Suprapubic skin (tissue), 4 donors: ENCODE measurements at regions not wholly inside any gene's neighbourhood (a gene's known extent, or its start where the extent isn't known, plus 50 kb on each side); places are given as distances from the start of the nearest gene placed in this dataset.

ENCODE experiments used
- DNase-seq, 2 donors: peaks; one replicate each; pipeline ENCODE4 v3.0.0-alpha.2; 2019; ENCODE audit warnings: low spot score in 2 of 2
- H3K27ac ChIP-seq: fragments of 200-600 bp; sonication (generic); one replicate; pipeline ENCODE4 v1.5.1; 2019
- H3K27me3 ChIP-seq: fragments of 200-600 bp; sonication (generic); one replicate; pipeline ENCODE4 v1.5.1; 2019
- H3K36me3 ChIP-seq: fragments of 200-600 bp; sonication (generic); one replicate; pipeline ENCODE4 v1.5.1; 2019
- H3K4me1 ChIP-seq: fragments of 200-600 bp; sonication (generic); one replicate; pipeline ENCODE4 v1.5.1; 2019
- H3K4me3 ChIP-seq: fragments of 200-600 bp; sonication (generic); one replicate; pipeline ENCODE4 v1.5.1; 2019; ENCODE audit warnings: mild to moderate bottlenecking
- H3K9me3 ChIP-seq: fragments of 200-600 bp; sonication (generic); one replicate; pipeline ENCODE4 v1.5.1; 2019
- EP300 ChIP-seq: sonication (generic); formaldehyde crosslinking; IDR thresholded peaks from one replicate; pipeline ENCODE4 v1.6.1; 2017; ENCODE audit warnings: antibody characterized with exemption
- POLR2A ChIP-seq, 2 donors: fragments of 450-650 bp; IDR thresholded peaks; one replicate each; pipeline ENCODE4 v1.6.1; 2017; ENCODE audit warnings: antibody characterized with exemption in 2 of 2, mild to moderate bottlenecking in 2 of 2, moderate library complexity in 2 of 2
- POLR2AphosphoS5 ChIP-seq, 3 donors: sonication (generic); formaldehyde crosslinking; IDR thresholded peaks; one replicate each; pipeline ENCODE4 v1.6.1; 2017; ENCODE audit warnings: antibody characterized with exemption in 3 of 3
- WGBS: methylation state at CpG from one replicate; pipeline ENCODE4 v1.1.5; 2018; 5-methylcytosine and 5-hydroxymethylcytosine counted together
- TF ChIP-seq, protein P1 (sequence below), 2 donors: fragments of 200-600 bp in 1 of 2; fragments of 450-650 bp in 1 of 2; sonication (generic) in 1 of 2; IDR thresholded peaks; one replicate each; pipeline ENCODE4 v1.5.1; 2016 to 2019; ENCODE audit warnings: antibody characterized with exemption in 2 of 2, mild to moderate bottlenecking in 1 of 2, moderate library complexity in 1 of 2

DNA sequence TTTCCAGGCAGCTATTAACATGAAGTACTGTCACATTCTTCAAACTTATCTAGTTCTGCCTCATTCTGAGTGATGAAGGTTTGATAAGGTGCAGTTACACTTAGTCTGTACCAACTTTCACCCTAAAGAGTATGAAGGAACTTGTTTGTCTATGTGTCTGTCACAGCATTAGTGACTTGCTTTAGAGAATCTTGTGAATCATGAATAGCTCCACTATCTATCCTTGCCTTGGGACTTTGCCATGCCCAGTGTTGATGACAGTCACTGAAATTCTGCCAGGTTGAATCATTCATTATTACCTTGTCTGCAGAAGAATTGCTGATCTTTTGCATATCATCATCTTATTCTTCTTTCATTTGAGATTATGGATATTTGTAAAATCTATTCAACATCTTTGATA, 50.9 kb upstream of the A1CF start:
- no peaks in the 10 kb centered on the region for H3K9me3 ChIP-seq
- TF ChIP-seq, protein P1, sequence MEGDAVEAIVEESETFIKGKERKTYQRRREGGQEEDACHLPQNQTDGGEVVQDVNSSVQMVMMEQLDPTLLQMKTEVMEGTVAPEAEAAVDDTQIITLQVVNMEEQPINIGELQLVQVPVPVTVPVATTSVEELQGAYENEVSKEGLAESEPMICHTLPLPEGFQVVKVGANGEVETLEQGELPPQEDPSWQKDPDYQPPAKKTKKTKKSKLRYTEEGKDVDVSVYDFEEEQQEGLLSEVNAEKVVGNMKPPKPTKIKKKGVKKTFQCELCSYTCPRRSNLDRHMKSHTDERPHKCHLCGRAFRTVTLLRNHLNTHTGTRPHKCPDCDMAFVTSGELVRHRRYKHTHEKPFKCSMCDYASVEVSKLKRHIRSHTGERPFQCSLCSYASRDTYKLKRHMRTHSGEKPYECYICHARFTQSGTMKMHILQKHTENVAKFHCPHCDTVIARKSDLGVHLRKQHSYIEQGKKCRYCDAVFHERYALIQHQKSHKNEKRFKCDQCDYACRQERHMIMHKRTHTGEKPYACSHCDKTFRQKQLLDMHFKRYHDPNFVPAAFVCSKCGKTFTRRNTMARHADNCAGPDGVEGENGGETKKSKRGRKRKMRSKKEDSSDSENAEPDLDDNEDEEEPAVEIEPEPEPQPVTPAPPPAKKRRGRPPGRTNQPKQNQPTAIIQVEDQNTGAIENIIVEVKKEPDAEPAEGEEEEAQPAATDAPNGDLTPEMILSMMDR (IDR thresholded peaks at IDR 0.05) = no peak
- TF ChIP-seq POLR2AphosphoS5 (IDR thresholded peaks at IDR 0.05) = no peak
- TF ChIP-seq POLR2A (IDR thresholded peaks at IDR 0.05) = no peak
- TF ChIP-seq EP300 = no peak
- H3K4me3 ChIP-seq = no peak overlapping the region
- DNase-seq = no peak
- no peaks in the 10 kb centered on the region for H3K36me3 ChIP-seq
- no peak overlapping the region for H3K27ac ChIP-seq
- H3K27me3 ChIP-seq = no peaks in the 10 kb centered on the region
- no peaks in the 10 kb centered on the region for H3K4me1 ChIP-seq

DNA sequence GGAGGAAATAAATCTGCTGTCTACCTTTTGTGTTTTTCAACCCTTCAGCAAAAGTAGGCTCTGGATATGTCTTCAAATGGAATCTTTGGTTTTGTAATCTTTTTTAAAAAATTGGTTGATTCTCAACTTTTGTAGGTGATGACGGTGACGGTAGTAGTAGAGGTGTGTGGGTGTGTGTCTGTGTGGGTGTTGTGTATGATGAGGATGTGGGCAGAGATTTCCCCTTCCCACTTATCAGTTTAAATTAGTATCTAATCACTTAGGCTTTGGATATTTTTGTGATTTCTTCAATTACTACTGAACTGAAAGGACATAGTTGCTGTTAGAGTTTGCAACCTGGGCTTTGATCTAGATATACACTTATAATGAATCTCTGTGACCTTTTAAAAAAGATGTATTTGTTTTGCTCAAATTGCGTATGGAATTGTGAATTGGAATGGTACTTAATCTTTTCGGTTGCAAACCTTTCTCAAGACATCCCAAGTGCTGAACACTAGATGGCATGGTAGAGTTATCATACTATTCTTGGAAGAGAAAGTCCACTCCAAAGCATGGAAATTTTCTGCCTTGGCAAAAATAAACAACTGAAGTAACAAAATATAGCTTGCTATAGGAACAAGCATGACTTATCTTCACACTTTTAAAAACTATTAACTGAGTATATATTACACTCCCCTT, 51.9 kb upstream of the A1CF start:
- no peaks in the 10 kb centered on the region for H3K36me3 ChIP-seq
- H3K4me3 ChIP-seq = no peak overlapping the region
- no peak for TF ChIP-seq POLR2A (IDR thresholded peaks at IDR 0.05)
- no peak for TF ChIP-seq POLR2AphosphoS5 (IDR thresholded peaks at IDR 0.05)
- no peak for DNase-seq
- WGBS = 25% methylated on average over 4 of the region's 4 CpGs
- no peaks in the 10 kb centered on the region for H3K4me1 ChIP-seq
- H3K27ac ChIP-seq = no peak overlapping the region
- no peaks in the 10 kb centered on the region for H3K9me3 ChIP-seq
- H3K27me3 ChIP-seq = no peaks in the 10 kb centered on the region

DNA sequence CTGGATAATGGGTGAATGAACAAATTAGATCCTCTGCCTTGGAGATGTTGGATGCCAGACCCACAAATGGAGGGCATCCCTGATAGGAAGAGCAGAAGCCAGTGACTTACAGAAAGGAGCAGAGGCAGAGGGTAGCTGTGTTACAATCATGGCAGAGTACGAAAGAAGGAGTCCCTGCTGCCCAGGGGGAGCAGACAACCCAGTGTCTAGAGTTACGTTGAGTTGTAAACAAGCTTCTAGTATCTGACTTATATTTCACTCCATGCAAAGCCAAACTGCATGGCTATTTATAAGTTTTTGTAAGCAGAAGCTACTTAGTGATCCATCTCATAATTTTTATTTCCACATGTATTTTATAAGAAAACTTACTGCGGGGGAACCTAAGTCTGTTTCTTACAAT, 56.2 kb upstream of the A1CF start:
- TF ChIP-seq, protein P1 (IDR thresholded peaks at IDR 0.05) = no peak
- TF ChIP-seq POLR2AphosphoS5 (IDR thresholded peaks at IDR 0.05) (no peak), POLR2A (IDR thresholded peaks at IDR 0.05) (no peak), EP300 (no peak)
- DNase-seq = no peak
- 90% methylated on average over 3 of the region's 3 CpGs for WGBS
- no peaks in the 10 kb centered on the region for H3K27me3 ChIP-seq
- no peaks in the 10 kb centered on the region for H3K4me1 ChIP-seq
- no peak overlapping the region for H3K4me3 ChIP-seq
- H3K9me3 ChIP-seq = no peaks in the 10 kb centered on the region
- no peaks in the 10 kb centered on the region for H3K36me3 ChIP-seq
- H3K27ac ChIP-seq = no peak overlapping the region

DNA sequence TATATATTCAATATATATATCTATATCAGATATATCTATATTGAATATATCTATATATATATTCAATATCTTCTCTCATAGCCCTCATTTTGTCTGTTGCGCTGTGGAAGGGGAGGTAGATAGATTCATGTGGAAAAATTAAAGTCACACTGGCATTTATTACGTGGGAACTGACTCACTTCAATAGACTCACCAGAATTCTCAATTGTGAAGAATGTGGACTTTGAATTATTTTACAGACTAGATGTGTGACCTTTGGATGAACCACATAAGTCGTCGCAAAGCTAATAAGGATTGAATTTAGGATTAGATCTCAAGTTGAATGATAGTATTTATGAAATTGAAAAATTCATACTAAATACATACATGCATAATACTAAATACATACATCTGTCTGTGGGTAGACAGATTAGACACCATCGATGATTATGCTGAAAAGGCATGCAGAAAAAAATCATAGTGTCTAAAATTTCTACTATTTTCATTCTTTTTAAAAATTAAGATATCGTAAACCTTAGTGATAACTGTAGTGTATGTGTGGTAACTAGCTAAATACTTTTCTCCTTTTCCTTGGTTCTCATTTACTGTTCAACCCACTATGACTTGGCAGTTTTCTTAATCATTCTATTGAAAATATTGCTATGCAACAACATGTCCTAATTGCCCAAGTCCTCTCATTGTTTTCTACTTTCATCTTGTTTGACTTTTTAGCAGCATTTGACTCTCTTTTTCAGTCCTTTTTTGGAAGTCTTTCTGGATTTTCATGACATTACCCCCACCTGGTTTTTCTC, 61.8 kb upstream of the A1CF start:
- TF ChIP-seq, protein P1 (IDR thresholded peaks at IDR 0.05) = no peak
- TF ChIP-seq EP300 (no peak), POLR2A (IDR thresholded peaks at IDR 0.05) (no peak), POLR2AphosphoS5 (IDR thresholded peaks at IDR 0.05) (no peak)
- DNase-seq = no peak
- WGBS = 85% methylated on average over 6 of the region's 6 CpGs

DNA sequence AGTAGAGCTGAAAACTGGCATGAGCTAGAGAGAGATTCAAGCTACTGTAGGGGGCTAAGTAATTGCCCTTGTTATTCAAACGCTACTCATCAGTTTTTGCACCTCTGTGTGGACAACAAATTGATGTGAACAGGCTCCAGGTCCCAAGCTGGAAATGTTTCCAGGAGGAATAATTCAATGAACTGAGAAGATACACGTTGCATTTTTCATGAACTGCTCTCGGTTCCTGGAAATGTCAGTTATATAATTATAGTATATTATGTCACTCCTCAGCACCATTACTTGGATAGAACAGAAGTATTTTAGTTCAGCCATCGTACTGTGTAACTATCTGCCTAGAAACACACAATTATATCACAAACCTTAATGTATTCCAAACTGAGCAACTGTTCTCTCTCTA, 65.9 kb upstream of the A1CF start:
- Histone ChIP-seq H3K27me3 (no peaks in the 10 kb centered on the region), H3K4me3 (no peak overlapping the region), H3K36me3 (no peaks in the 10 kb centered on the region), H3K27ac (no peak overlapping the region), H3K4me1 (no peaks in the 10 kb centered on the region), H3K9me3 (no peaks in the 10 kb centered on the region)
- WGBS = 45% methylated on average over 4 of the region's 4 CpGs
- TF ChIP-seq, protein P1 (IDR thresholded peaks at IDR 0.05) = no peak
- no peak for TF ChIP-seq POLR2AphosphoS5 (IDR thresholded peaks at IDR 0.05)
- no peak for TF ChIP-seq EP300
- TF ChIP-seq POLR2A (IDR thresholded peaks at IDR 0.05) = no peak
- DNase-seq = no peak

More for the DNA sequence above, 61.8 kb upstream of the A1CF start:
- no peaks in the 10 kb centered on the region for H3K4me1 ChIP-seq
- H3K4me3 ChIP-seq = no peak overlapping the region
- no peaks in the 10 kb centered on the region for H3K36me3 ChIP-seq
- H3K27ac ChIP-seq = no peak overlapping the region
- H3K9me3 ChIP-seq = no peaks in the 10 kb centered on the region
- no peaks in the 10 kb centered on the region for H3K27me3 ChIP-seq
